ENCODE measurements at regions not wholly inside any gene's neighbourhood (a gene's known extent, or its start where the extent isn't known, plus 50 kb on each side); places are given as distances from the start of the nearest gene placed in this dataset.

DNA sequence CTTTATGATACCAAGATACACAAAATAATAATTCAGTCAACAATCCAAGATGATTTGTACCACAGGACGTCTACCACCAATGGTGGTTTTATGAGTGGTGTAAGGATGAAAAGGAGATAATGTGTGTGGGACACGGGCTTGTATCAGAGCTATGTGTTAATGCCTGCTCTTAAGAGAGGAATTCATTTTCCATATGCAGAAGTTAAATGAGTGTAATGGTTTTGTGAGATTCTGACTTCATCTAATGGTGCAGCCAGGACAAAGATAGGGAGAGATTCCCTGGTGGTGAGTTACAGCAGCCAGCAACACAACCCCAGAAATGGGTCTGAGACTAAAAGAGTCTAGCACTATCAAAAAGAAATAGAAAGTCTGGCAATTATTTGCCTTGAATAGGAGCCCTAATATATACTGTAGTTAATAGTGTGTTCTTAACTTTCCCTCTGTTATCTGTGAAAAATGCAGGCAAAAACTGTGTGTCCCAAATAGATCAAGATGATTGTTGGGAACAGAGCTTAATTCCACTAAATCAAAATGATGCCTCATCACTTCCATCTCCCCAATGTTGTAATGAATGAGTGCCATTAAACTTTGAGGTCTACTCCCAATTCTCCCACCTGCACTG lies 455.0 kb upstream of the TCF4 start:
- Histone ChIP-seq H2BK15ac (ENCODE audit: low read depth, low read length) (no peak overlapping the region), H3K9me1 (ENCODE audit: insufficient read depth, low read length) (no peaks in the 10 kb centered on the region), H4K5ac (ENCODE audit: low read depth, low read length) (no peak overlapping the region), H2BK5ac (ENCODE audit: low read depth, low read length, poor library complexity, severe bottlenecking) (no peak overlapping the region), H3K9me3 (ENCODE audit: control insufficient read depth, insufficient read depth, low read length) (peaks cover 2% of the 10 kb centered on the region; the same call in 1 of the 2 replicates), H4K20me1 (ENCODE audit: insufficient read depth, low read length) (no peaks in the 10 kb centered on the region), H2AFZ (replicated peaks; ENCODE audit: low read length, poor library complexity) (no peak overlapping the region), H3K36me3 (ENCODE audit: control insufficient read depth, insufficient read depth, low read length) (no peaks in the 10 kb centered on the region), H3K27ac (ENCODE audit: insufficient read depth, low read length) (no peak overlapping the region), H4K91ac (ENCODE audit: insufficient read depth, low read depth, low read length) (no peak overlapping the region), H3K56ac (ENCODE audit: extremely low read depth, insufficient read depth, low read length) (no peak overlapping the region), H2BK120ac (ENCODE audit: low read depth, low read length) (no peak overlapping the region), H3K4me2 (ENCODE audit: low read depth, low read length) (no peak overlapping the region), H3K23ac (ENCODE audit: low read depth, low read length) (no peak overlapping the region), H3K4me3 (ENCODE audit: insufficient read depth, low read depth, low read length) (no peak overlapping the region), H3K27me3 (ENCODE audit: control insufficient read depth, insufficient read depth, low read length) (no peaks in the 10 kb centered on the region), H3K18ac (ENCODE audit: low read depth, low read length) (no peak overlapping the region), H3K4me1 (ENCODE audit: control insufficient read depth, insufficient read depth, low read length) (no peaks in the 10 kb centered on the region), H2AK5ac (ENCODE audit: low read depth, low read length) (no peak overlapping the region), H2BK20ac (ENCODE audit: low read depth, low read length) (no peak overlapping the region), H3K14ac (replicated peaks; ENCODE audit: low read depth, low read length) (no peak overlapping the region), H4K8ac (ENCODE audit: low read depth in 2 of 2, low read length in 2 of 2) (no peak overlapping the region), H3K79me1 (ENCODE audit: low read depth in 1 of 2, low read length in 2 of 2) (no peaks in the 10 kb centered on the region), H3K9ac (ENCODE audit: low read depth, low read length) (no peak overlapping the region), H3K4ac (ENCODE audit: low read depth, low read length) (no peak overlapping the region), H2AK9ac (replicated peaks; ENCODE audit: low read depth, low read length, poor library complexity) (no peak overlapping the region)
- BruUV-seq (replicated peaks): no TSS peak
- POLR2A ChIA-PET (ENCODE audit: unreplicated experiment): no interaction called here
- TF ChIP-seq RFX5 (IDR thresholded peaks at IDR 0.05; ENCODE audit: low read depth, low read length): no peak
- 86% methylated on average over 1 of the region's 2 CpGs; no CpG with 5 or more reads in 1 of the 2 experiments for WGBS, 2 experiments (ENCODE audit: extremely low coverage in 2 of 2, insufficient read length in 1 of 2)
- DNase-seq (no peak), ATAC-seq (ENCODE audit: low read depth) (no peak)
- in situ Hi-C loops (cut with MboI; ENCODE audit: low sequenced_read_pairs) (no loop called here), dilution Hi-C loops (cut with HindIII; ENCODE audit: low sequenced_read_pairs, unreplicated experiment) (no loop called here), intact Hi-C loops (cut with micrococcal nuclease) (no loop called here)
- CTCF ChIA-PET: no interaction called here

Measured in IMR-90 (cell line).